ENCODE measurements at regions not wholly inside any gene's neighbourhood (a gene's known extent, or its start where the extent isn't known, plus 50 kb on each side); places are given as distances from the start of the nearest gene placed in this dataset.

GRCh38 chr20:33936656-33937055 lies 57.1 kb upstream of the RALY start:
- TF ChIP-seq, protein P1, sequence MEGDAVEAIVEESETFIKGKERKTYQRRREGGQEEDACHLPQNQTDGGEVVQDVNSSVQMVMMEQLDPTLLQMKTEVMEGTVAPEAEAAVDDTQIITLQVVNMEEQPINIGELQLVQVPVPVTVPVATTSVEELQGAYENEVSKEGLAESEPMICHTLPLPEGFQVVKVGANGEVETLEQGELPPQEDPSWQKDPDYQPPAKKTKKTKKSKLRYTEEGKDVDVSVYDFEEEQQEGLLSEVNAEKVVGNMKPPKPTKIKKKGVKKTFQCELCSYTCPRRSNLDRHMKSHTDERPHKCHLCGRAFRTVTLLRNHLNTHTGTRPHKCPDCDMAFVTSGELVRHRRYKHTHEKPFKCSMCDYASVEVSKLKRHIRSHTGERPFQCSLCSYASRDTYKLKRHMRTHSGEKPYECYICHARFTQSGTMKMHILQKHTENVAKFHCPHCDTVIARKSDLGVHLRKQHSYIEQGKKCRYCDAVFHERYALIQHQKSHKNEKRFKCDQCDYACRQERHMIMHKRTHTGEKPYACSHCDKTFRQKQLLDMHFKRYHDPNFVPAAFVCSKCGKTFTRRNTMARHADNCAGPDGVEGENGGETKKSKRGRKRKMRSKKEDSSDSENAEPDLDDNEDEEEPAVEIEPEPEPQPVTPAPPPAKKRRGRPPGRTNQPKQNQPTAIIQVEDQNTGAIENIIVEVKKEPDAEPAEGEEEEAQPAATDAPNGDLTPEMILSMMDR (IDR thresholded peaks at IDR 0.05) = no peak
- TF ChIP-seq POLR2A (IDR thresholded peaks at IDR 0.05) = no peak
- no peak for TF ChIP-seq EP300 (IDR thresholded peaks at IDR 0.05)
